GM21515 (cell line): ENCODE measurements at regions not wholly inside any gene's neighbourhood (a gene's known extent, or its start where the extent isn't known, plus 50 kb on each side); places are given as distances from the start of the nearest gene placed in this dataset.
A peak's percentile ranks its signal among the peaks of the same experiment; 100 is the strongest.
"Not testable (repeated sequence)": the region's sequence is repeated elsewhere in the genome, so short reads cannot be mapped to it uniquely, and the experiment has no call there.

Experiments
- ATAC-seq: cut with Tn5 transposase; IDR thresholded peaks from one replicate; pipeline ENCODE4 v1.9.1; 2021; ENCODE audit not compliant: unreplicated experiment

- peak; percentile 83 for ATAC-seq
Measured at GRCh38 chr17:30731210-30732132, 93.0 kb downstream of the CRLF3 start.

- ATAC-seq, result not testable (repeated sequence)
Measured at GRCh38 chr17:30730837-30731209, 93.7 kb downstream of the CRLF3 start.

DNA sequence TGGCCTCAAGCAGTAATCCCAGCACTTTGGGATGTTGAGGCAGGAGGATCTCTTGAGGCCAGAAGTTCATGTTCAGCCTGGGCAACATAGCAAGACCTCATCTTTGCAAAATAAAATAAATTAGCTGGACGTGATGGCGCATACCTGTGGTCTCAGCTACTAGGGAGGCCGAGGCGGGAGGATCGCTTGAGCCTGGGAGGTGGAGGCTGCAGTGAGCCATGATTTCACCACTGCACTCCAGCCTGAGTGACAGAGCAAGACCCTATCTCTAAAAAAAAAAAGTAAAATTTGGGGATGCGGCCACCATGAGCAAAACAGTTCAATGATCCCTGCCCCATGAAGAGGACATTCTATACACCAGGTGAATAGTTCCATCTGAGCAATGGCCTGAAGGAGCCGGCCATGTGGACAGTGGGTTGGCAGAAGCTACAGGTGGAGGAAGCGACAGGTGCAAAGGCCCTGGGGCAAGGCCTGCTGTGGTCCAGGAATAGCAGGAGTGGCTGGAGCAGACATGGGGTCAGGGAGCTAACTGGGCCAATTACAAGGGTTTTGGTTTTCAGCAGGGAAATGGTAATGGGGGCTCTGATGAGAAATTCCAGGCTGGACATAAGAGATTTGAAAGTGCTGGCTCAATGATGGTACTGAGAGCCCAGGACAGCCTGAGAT lies 94.2 kb downstream of the CRLF3 start:
- ATAC-seq, result not testable (repeated sequence)

DNA sequence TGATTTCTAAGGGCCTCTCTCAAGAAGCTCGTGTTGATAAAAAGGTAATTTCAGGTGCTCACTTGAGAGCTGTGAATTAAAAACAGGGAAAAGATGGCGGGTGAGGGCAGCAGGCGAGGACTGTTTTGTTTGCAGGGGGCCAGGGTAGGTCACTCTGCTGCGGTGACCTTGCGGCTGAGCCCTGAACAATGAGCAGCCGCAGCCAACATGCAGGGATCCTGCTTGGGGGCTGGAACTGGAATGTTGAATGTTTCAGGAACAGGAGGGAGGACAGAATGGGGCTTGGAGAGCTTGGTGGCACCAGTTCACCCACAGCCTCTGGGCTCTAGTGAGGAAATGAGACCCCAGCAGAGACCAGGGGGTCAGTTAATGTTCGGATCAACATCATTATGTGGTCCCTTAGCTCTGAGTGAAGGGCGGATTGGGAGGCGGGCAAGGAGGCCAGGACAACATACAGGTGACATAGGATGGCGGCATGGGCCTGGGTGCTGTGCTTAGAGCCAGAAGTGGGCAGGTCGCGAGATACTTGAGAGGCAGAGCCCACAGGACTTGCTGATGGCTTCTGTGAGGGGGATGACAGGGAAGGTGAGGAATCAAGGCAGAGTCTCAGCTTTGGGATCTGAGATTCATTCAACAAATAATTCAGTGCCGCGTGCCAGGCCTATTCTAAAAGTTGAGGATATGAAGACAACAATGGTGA lies 94.9 kb downstream of the CRLF3 start:
- not testable (repeated sequence) for ATAC-seq

- not testable (repeated sequence) for ATAC-seq
Measured at GRCh38 chr17:30727517-30727916, 97.0 kb downstream of the CRLF3 start.

DNA sequence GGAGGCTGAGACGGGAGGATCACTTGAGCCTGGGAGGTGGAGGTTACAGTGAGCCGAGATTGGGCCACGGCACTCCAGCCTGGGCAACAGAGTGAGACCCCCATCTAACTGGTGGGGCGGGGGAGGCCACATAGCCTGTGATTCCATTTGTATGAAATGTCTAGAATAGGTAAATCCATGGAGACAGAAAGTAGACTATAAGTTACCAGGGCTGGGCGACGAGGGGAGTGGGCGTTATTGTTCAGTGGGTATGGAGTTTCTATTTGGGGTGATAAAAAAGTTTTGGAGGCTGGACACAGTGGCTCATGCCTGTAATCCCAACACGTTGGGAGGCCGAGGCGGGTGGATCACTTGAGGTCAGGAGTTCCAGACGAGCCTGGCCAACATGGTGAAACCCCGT lies 97.8 kb downstream of the CRLF3 start:
- not testable (repeated sequence) for ATAC-seq

DNA sequence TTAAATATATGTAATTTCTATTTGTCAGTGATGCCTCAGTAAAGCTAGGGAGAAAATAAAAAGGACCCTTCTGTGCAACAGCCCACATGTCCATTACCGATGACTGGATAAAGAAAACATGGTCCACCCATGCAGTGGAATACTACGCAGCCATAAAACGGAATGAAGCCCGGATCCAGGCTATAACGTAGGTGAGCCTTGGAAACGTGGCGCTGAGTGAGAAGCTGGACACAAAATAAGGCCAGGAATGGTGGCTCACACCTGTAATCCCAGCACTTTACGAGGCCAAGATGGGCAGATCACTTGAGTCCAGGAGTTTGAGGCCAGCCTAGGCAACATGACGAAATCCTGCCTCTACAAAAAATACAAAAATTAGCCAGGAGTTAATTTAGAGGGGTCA lies 98.2 kb downstream of the CRLF3 start:
- not testable (repeated sequence) for ATAC-seq

- ATAC-seq, result not testable (repeated sequence)
Measured at GRCh38 chr17:30724034-30724650, 100.3 kb downstream of the CRLF3 start.

GRCh38 chr17:30722114-30722780 lies 102.2 kb downstream of the CRLF3 start:
- ATAC-seq, result not testable (repeated sequence)

DNA sequence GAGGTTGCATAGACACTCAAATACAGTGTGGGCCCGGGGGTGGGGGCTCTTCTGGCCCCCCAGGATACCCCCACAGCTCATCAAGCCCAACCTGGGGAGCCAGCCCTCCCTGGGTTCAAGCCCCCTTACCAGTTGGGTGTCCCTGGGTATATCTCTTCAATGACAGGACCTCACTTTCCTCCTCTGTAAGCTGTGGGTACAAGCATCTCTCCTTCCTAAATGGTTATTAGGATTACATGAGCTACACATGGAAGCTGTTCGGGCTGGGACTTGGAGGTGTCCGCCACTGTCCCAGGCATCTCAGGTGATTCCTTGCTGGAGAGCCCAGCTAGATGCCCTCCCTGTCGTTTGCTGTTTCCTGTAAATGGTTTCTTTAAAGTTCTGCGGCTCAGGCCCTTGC lies 103.5 kb downstream of the CRLF3 start:
- not testable (repeated sequence) for ATAC-seq

GRCh38 chr17:30720013-30720471 lies 104.5 kb downstream of the CRLF3 start:
- ATAC-seq, result no peak

- ATAC-seq, result not testable (repeated sequence)
Measured at GRCh38 chr17:30719131-30719973, 105.1 kb downstream of the CRLF3 start.

- not testable (repeated sequence) for ATAC-seq
Measured at GRCh38 chr17:30718691-30719090, 105.8 kb downstream of the CRLF3 start.

GRCh38 chr17:30718099-30718447 lies 106.4 kb downstream of the CRLF3 start:
- not testable (repeated sequence) for ATAC-seq

DNA sequence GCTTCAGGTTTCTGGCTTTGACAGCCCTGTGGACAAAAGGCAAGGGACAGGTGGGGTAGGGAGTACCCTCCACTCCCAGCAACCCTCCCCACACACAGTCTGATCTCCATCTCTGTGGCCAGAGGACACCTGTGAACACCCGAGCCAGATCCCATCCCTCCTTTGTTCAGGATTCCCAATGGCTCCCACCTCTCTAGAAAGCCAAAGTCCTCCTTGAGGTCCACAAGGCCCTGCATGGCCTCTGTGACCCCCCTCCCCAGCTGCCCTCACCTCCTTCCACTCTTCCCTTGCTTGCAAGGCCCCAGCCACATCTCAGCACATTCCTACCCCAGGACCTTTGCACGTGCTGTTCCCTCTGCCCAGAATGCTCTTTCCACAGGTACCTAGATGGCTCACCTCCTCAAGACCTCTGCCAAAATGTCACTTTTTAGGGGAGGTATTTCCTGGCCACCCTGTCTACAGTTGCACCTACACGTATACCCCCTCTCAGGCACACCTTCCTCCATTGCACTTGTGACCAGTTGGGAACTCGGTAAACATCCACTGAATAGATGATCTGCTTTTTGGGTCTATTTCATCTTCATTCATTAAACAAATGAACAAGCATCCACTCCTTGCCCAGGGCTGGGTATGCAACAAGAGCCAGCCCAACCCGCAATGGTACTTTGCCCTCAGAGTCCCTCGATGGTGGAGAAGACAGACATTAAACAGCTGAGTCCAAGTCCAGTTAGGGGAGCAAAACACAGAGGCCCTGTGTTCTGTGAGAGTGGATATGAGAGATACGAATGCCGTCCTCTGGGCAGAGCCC lies 107.0 kb downstream of the CRLF3 start:
- no peak for ATAC-seq

DNA sequence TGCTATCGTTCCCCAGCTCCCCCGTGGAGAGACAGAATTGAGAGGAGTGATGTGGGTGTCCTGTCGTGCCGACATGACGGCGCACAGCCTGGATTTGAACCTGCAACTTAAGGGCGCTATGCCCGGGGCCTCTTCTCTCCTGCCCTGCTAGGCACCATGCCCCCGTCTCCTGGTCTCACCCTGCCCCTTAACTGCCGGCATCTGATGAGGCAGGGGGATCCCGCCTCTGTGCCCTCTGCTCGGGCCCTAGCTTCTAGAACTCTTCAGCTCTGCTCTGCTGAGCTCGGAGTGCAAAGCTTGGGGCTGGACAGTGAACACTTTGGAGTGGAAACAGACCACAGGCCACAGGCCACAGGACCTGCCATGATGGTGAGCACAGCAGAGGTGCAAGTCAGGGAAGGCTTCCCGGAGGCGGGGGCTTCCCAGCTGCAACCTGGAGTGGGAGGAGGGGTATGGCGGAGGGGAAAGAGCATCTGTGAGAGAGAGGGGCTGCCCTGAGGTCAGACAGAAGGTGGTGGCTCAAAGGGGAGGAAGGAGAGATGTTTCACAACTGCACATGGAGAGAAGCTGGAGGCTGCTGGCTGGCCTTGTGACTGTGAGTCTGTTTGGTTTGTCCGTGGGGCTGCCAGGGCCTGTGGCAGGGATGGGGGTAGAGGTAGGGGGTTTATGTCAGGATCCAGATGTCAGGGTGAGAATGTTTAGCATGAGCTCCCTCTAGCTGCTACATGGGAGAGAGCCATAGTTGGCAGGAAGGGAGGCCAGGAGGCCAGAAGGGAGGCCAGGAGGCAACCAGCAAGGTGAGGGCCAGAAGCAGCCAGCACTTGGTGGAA lies 107.8 kb downstream of the CRLF3 start:
- no peak for ATAC-seq

- peak; percentile 60 for ATAC-seq
Measured at GRCh38 chr17:30714825-30715622, 109.5 kb downstream of the CRLF3 start.
